Loucy (cell line): ENCODE measurements at regions not wholly inside any gene's neighbourhood (a gene's known extent, or its start where the extent isn't known, plus 50 kb on each side); places are given as distances from the start of the nearest gene placed in this dataset.

Experiments
- H2AFZ ChIP-seq: fragments of 200-600 bp; sonication (generic); 2 replicates; pipeline ENCODE4 v1.6.0; 2016; ENCODE audit warnings: antibody characterized with exemption, mild to moderate bottlenecking, low read length, moderate library complexity
- H3F3A ChIP-seq: fragments of 200-600 bp; 2 replicates; pipeline ENCODE4 v1.6.0; 2016; ENCODE audit warnings: antibody characterized with exemption, low read depth, mild to moderate bottlenecking
- H3K27me3 ChIP-seq: fragments of 200-600 bp; sonication (generic); 2 replicates; pipeline ENCODE4 v1.6.1; 2014; ENCODE audit warnings: low read length, mild to moderate bottlenecking; ENCODE audit not compliant: insufficient read depth, poor library complexity, severe bottlenecking
- H3K36me3 ChIP-seq: fragments of 200-600 bp; sonication (generic); 2 replicates; pipeline ENCODE4 v1.6.1; 2016; ENCODE audit warnings: low read length; ENCODE audit not compliant: insufficient read depth
- H3K4me1 ChIP-seq: fragments of 200-600 bp; sonication (generic); 2 replicates; pipeline ENCODE4 v1.5.1; 2014; ENCODE audit warnings: low read length, mild to moderate bottlenecking; ENCODE audit not compliant: insufficient read depth, poor library complexity, severe bottlenecking
- H3K4me2 ChIP-seq: fragments of 200-600 bp; sonication (generic); 2 replicates; pipeline ENCODE4 v1.6.0; 2014; ENCODE audit warnings: antibody characterized with exemption, low read length, low read depth, mild to moderate bottlenecking; ENCODE audit not compliant: poor library complexity, severe bottlenecking
- H3K4me3 ChIP-seq: fragments of 200-600 bp; sonication (generic); 2 replicates; pipeline ENCODE4 v1.5.1; 2014; ENCODE audit warnings: low read length, mild to moderate bottlenecking, mixed read lengths; ENCODE audit not compliant: poor library complexity, severe bottlenecking
- H3K79me2 ChIP-seq: fragments of 200-600 bp; sonication (generic); 2 replicates; pipeline ENCODE4 v1.6.1; 2014; ENCODE audit warnings: low read length; ENCODE audit not compliant: insufficient read depth
- H3K9ac ChIP-seq: fragments of 200-600 bp; sonication (generic); 2 replicates; pipeline ENCODE4 v1.6.0; 2014; ENCODE audit warnings: mild to moderate bottlenecking, low read depth, low read length, moderate library complexity; ENCODE audit not compliant: poor library complexity, severe bottlenecking
- H3K9me2 ChIP-seq: fragments of 200-600 bp; sonication (generic); replicated peaks from 2 replicates; pipeline ENCODE4 v1.6.1; 2016; ENCODE audit warnings: low read depth, low read length, mixed read lengths
- H3K9me3 ChIP-seq: fragments of 200-600 bp; sonication (generic); 2 replicates; pipeline ENCODE4 v1.6.1; 2014; ENCODE audit warnings: mild to moderate bottlenecking, antibody characterized with exemption, low read length, low read depth; ENCODE audit not compliant: insufficient read depth
- H4K20me1 ChIP-seq: fragments of 200-600 bp; sonication (generic); 2 replicates; pipeline ENCODE4 v1.6.0; 2014; ENCODE audit warnings: antibody characterized with exemption, low read length, mild to moderate bottlenecking; ENCODE audit not compliant: insufficient read depth, poor library complexity, severe bottlenecking
- CTCF ChIP-seq: fragments of 200-600 bp; sonication (generic); conservative IDR thresholded peaks from 2 replicates; pipeline ENCODE4 v1.5.1; 2014; ENCODE audit warnings: mild to moderate bottlenecking, antibody characterized with exemption, low read length
- EZH2phosphoT487 ChIP-seq: fragments of 200-600 bp; IDR thresholded peaks from 2 replicates; pipeline ENCODE4 v1.6.1; 2018; ENCODE audit warnings: antibody characterized with exemption, mild to moderate bottlenecking, moderate library complexity, borderline replicate concordance

DNA sequence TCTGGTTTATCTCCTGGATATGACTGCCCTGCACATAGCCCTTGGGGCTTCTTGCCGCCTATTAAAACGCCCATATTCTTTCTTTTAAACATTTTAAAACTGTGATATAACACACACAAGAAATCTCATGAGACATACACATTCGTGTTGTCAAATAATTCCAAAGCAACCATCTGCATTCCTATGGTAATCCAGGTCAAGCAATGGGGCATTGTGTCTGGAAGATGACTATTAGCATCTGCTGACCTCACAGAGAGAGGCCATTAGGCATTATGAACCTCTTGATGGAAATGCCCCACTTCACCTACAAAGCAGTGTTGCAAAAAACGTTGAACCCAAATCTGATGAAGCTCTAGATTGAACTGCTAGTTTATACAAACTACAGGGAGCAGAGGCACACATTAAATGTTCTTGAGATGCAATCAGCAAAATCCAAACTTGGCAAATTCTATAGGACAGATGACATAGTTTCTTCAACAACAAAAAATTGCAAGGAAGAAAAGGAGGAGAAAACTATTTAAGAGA, 513.8 kb upstream of the CCDC196 start:
- no peaks in the 10 kb centered on the region for H3K27me3 ChIP-seq
- TF ChIP-seq EZH2phosphoT487 (no peak), CTCF (no peak)

DNA sequence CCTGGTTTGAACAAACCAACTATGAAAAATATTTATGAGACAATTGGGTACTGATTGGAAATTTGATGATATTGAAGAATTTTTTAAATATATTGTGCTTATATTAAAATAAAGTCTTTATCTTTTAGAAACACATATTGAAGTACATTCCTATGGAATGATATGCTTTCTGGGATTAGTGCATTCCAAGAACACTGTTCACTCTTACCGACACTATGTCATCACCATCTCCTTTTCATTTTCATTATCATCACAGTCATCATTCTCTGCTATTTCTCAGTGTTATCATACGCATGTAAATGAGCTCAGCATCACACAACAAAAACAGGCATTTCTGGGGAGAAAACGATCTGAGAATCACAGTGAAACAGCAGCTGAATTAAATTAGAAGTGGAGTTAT, 513.3 kb upstream of the CCDC196 start:
- H3K9ac ChIP-seq = no peak overlapping the region
- no peaks in the 10 kb centered on the region for H3K9me3 ChIP-seq
- H3K79me2 ChIP-seq = no peaks in the 10 kb centered on the region
- H2AFZ ChIP-seq = no peak overlapping the region
- H3K4me1 ChIP-seq = no peaks in the 10 kb centered on the region
- H3K4me3 ChIP-seq = no peak overlapping the region
- no peaks in the 10 kb centered on the region for H3F3A ChIP-seq
- no peaks in the 10 kb centered on the region for H3K27me3 ChIP-seq
- H4K20me1 ChIP-seq = no peaks in the 10 kb centered on the region
- no peaks in the 10 kb centered on the region for H3K36me3 ChIP-seq
- H3K4me2 ChIP-seq = no peak overlapping the region
- no peak for TF ChIP-seq CTCF
- TF ChIP-seq EZH2phosphoT487 = no peak
- no peaks in the 10 kb centered on the region for H3K9me2 ChIP-seq

More for the DNA sequence above, 513.8 kb upstream of the CCDC196 start:
- Histone ChIP-seq H3K9ac (no peak overlapping the region), H3K4me2 (no peak overlapping the region), H3K9me2 (no peaks in the 10 kb centered on the region), H3K9me3 (no peaks in the 10 kb centered on the region), H3K36me3 (no peaks in the 10 kb centered on the region), H3K4me3 (no peak overlapping the region), H2AFZ (no peak overlapping the region), H4K20me1 (no peaks in the 10 kb centered on the region), H3F3A (no peaks in the 10 kb centered on the region), H3K79me2 (no peaks in the 10 kb centered on the region), H3K4me1 (no peaks in the 10 kb centered on the region)

DNA sequence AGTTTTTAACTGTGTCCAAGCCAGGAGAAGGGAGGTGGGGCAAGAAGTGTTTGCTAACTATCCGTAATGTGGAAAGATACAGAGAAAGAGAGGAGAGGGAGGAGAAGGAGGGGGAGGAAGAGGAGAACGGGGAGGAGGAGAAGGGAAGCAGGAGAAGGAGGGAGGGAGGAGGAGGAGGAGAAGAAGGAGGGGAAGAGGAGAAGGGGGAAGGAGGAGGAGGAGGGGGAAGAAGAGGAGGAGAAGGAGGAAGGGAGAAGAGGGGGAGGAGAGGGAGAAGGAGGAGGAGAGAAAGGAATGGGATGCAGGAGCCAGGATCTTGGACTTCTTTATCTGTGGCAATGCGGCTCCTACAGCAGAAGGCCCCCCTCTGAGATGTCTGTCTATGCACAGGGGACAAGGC, 510.3 kb upstream of the CCDC196 start:
- no peaks in the 10 kb centered on the region for H4K20me1 ChIP-seq
- H3K4me3 ChIP-seq = no peak overlapping the region
- H3K9me3 ChIP-seq = no peaks in the 10 kb centered on the region
- no peaks in the 10 kb centered on the region for H3K4me1 ChIP-seq
- H3K79me2 ChIP-seq = no peaks in the 10 kb centered on the region
- H3K27me3 ChIP-seq = no peaks in the 10 kb centered on the region
- H2AFZ ChIP-seq = no peak overlapping the region
- no peak overlapping the region for H3K9ac ChIP-seq
- no peaks in the 10 kb centered on the region for H3K9me2 ChIP-seq
- H3K36me3 ChIP-seq = no peaks in the 10 kb centered on the region
- TF ChIP-seq CTCF = no peak
- no peak for TF ChIP-seq EZH2phosphoT487
- no peaks in the 10 kb centered on the region for H3F3A ChIP-seq
- no peak overlapping the region for H3K4me2 ChIP-seq
